ENCODE measurements at regions not wholly inside any gene's neighbourhood (a gene's known extent, or its start where the extent isn't known, plus 50 kb on each side); places are given as distances from the start of the nearest gene placed in this dataset.

DNA sequence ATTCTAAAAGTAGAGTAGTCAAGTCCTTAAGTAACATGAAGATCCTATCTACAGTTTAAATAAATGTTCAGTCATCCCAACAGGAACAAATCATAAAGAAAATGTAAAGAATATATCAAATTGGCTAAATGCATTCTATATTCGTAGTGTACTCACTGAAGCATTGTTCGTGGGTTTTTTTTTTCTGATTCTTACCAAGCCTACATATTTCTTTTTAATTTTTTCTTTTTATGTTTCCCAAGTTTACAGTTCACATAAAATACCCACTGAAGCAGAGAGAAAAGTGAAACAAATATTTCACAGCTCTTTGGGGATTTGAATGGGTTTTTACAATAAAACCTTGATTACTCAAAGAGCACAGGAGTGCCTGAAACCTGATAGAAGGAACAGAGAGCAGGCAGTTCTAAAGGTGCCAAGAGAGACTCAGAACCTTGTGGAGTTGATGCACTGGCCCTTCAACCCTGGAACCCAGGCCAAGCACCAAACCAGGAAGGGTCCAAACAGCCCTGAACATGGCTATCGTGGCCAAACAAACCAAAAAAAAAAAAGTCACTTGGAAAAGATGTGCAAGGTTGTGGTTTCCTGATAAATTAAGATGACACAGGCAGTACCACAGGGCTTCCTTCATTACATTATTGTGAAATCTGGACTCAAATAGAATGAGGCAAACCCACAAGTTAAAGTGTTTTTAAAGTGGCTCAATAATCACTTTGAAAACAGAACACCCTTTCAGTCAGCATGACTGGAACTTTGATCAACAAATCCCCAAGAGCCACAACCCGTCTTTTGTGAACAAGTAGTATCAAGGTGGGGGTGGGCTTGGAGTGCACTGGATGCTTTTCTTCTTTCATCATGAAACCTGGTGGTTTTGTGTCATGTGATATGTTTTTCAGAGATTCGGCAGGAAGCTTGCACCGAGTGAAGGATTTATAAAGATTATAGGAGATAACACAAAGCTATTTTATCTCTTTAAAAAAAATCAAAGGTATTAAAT lies 245.0 kb upstream of the FN1 start:
- no peak overlapping the region for H3K4me3 ChIP-seq (replicated peaks; ENCODE audit: insufficient read depth, low read length)
- DNase-seq (ENCODE audit: low read depth in 1 of 2, low spot score in 1 of 2), result peak; percentile 69 to 77
- H3K27me3 ChIP-seq (ENCODE audit: insufficient read depth, poor library complexity, severe bottlenecking), result no peaks in the 10 kb centered on the region
- no peak overlapping the region for H3K27ac ChIP-seq (replicated peaks)
- peak; percentile 64; the same call in 1 of the 2 replicates for TF ChIP-seq SPI1 (IDR thresholded peaks at IDR 0.05; ENCODE audit: borderline replicate concordance, low read depth)
- TF ChIP-seq, protein P1, sequence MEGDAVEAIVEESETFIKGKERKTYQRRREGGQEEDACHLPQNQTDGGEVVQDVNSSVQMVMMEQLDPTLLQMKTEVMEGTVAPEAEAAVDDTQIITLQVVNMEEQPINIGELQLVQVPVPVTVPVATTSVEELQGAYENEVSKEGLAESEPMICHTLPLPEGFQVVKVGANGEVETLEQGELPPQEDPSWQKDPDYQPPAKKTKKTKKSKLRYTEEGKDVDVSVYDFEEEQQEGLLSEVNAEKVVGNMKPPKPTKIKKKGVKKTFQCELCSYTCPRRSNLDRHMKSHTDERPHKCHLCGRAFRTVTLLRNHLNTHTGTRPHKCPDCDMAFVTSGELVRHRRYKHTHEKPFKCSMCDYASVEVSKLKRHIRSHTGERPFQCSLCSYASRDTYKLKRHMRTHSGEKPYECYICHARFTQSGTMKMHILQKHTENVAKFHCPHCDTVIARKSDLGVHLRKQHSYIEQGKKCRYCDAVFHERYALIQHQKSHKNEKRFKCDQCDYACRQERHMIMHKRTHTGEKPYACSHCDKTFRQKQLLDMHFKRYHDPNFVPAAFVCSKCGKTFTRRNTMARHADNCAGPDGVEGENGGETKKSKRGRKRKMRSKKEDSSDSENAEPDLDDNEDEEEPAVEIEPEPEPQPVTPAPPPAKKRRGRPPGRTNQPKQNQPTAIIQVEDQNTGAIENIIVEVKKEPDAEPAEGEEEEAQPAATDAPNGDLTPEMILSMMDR (IDR thresholded peaks at IDR 0.05; ENCODE audit: insufficient read depth, low read length), result no peak
- TF ChIP-seq, protein P2, sequence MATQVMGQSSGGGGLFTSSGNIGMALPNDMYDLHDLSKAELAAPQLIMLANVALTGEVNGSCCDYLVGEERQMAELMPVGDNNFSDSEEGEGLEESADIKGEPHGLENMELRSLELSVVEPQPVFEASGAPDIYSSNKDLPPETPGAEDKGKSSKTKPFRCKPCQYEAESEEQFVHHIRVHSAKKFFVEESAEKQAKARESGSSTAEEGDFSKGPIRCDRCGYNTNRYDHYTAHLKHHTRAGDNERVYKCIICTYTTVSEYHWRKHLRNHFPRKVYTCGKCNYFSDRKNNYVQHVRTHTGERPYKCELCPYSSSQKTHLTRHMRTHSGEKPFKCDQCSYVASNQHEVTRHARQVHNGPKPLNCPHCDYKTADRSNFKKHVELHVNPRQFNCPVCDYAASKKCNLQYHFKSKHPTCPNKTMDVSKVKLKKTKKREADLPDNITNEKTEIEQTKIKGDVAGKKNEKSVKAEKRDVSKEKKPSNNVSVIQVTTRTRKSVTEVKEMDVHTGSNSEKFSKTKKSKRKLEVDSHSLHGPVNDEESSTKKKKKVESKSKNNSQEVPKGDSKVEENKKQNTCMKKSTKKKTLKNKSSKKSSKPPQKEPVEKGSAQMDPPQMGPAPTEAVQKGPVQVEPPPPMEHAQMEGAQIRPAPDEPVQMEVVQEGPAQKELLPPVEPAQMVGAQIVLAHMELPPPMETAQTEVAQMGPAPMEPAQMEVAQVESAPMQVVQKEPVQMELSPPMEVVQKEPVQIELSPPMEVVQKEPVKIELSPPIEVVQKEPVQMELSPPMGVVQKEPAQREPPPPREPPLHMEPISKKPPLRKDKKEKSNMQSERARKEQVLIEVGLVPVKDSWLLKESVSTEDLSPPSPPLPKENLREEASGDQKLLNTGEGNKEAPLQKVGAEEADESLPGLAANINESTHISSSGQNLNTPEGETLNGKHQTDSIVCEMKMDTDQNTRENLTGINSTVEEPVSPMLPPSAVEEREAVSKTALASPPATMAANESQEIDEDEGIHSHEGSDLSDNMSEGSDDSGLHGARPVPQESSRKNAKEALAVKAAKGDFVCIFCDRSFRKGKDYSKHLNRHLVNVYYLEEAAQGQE (IDR thresholded peaks at IDR 0.05; ENCODE audit: insufficient replicate concordance, low read depth), result peak; percentile 45
- TF ChIP-seq POLR2AphosphoS5 (IDR thresholded peaks at IDR 0.05; ENCODE audit: low read depth), result peak; percentile 89

DNA sequence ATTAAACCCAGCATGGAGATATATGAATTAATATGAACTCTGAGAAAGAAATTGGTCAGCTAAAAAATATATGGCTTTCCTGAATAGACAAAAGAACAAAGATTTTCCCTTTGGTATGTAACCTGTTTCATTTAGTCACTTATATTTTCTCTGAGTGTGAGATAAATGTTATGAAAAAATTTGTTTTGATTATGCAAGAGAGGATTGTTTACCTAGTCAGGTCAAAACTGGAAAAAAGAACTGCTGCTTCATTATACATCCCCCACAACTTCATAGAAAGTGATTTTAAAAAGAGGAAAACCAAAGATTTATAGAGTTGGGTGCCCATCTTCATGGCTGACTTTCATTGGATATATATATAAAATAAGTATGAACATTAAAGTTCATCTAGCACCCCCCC lies 242.2 kb upstream of the FN1 start:
- H3K27me3 ChIP-seq (ENCODE audit: insufficient read depth, poor library complexity, severe bottlenecking), result no peaks in the 10 kb centered on the region
- TF ChIP-seq, protein P2 (IDR thresholded peaks at IDR 0.05; ENCODE audit: insufficient replicate concordance, low read depth), result no peak
- no peak for TF ChIP-seq SPI1 (IDR thresholded peaks at IDR 0.05; ENCODE audit: borderline replicate concordance, low read depth)
- no peak for DNase-seq (ENCODE audit: low read depth in 1 of 2, low spot score in 1 of 2)
- H3K4me3 ChIP-seq (replicated peaks; ENCODE audit: insufficient read depth, low read length), result no peak overlapping the region
- no peak overlapping the region for H3K27ac ChIP-seq (replicated peaks)

DNA sequence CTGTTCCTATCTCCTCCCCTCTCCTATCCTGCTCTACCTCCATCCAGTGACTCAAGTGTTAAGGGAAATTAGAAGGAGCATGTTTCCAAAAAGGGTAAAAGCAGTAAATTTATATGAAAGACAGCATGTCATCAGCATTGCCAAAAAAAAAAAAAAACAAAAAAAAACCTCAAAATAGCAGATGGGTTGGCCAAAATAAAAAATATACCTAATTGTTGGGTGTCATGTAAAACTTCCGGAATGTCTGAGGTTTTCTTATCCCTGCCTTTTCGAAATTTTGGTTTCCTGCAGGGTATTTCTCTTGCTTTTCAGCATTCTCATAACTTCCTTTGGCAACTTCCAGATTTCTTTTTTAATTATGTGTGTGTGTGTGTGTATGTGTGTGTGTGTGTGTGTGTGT lies 241.6 kb upstream of the FN1 start:
- H3K4me3 ChIP-seq (replicated peaks; ENCODE audit: insufficient read depth, low read length), result no peak overlapping the region
- H3K27ac ChIP-seq (replicated peaks), result no peak overlapping the region
- DNase-seq (ENCODE audit: low read depth in 1 of 2, low spot score in 1 of 2), result no peak
- no peaks in the 10 kb centered on the region for H3K27me3 ChIP-seq (ENCODE audit: insufficient read depth, poor library complexity, severe bottlenecking)
- TF ChIP-seq, protein P1 (IDR thresholded peaks at IDR 0.05; ENCODE audit: insufficient read depth, low read length), result no peak
- TF ChIP-seq POLR2AphosphoS5 (IDR thresholded peaks at IDR 0.05; ENCODE audit: low read depth), result no peak
- TF ChIP-seq GABPA (IDR thresholded peaks at IDR 0.05; ENCODE audit: low read depth), result no peak; the same call in 1 of the 2 replicates
- no peak for TF ChIP-seq SPI1 (IDR thresholded peaks at IDR 0.05; ENCODE audit: borderline replicate concordance, low read depth)
- TF ChIP-seq, protein P2 (IDR thresholded peaks at IDR 0.05; ENCODE audit: insufficient replicate concordance, low read depth), result no peak

All from HL-60 (cell line).